Mucosa of descending colon (tissue), 3 donors: ENCODE measurements at regions not wholly inside any gene's neighbourhood (a gene's known extent, or its start where the extent isn't known, plus 50 kb on each side); places are given as distances from the start of the nearest gene placed in this dataset.
"Not testable (repeated sequence)": the region's sequence is repeated elsewhere in the genome, so short reads cannot be mapped to it uniquely, and the experiment has no call there.

Source experiments
- ATAC-seq: fragments of 200-7000 bp; cut with Tn5 transposase; one replicate; pipeline ENCODE4 v1.9.1; 2020; ENCODE audit warnings: mild to moderate bottlenecking, moderate library complexity
- DNase-seq, 3 donors: peaks; one replicate each; pipeline ENCODE4 v3.0.0-alpha.2; 2020
- H3K36me3 ChIP-seq: fragments of 200-600 bp; one replicate; pipeline ENCODE4 v1.8.0; 2021; ENCODE audit warnings: low read depth, mild to moderate bottlenecking
- H3K4me1 ChIP-seq: fragments of 200-600 bp; one replicate; pipeline ENCODE4 v1.8.0; 2021; ENCODE audit warnings: low read depth, mild to moderate bottlenecking
- H3K4me3 ChIP-seq: fragments of 200-600 bp; one replicate; pipeline ENCODE4 v1.8.0; 2021; ENCODE audit warnings: mild to moderate bottlenecking
- H3K9me3 ChIP-seq: fragments of 200-600 bp; one replicate; pipeline ENCODE4 v1.8.0; 2021; ENCODE audit warnings: mild to moderate bottlenecking
- intact Hi-C, 2 donors: fragments of 100-400 bp; cut with DNase I in 1 of 2; cut with micrococcal nuclease in 1 of 2; formaldehyde crosslinking; loops; one replicate each; pipeline versions ENCODE4 v1.11.0 to v1.11.1; 2022; cut with DNase I, micrococcal nuclease
- TF ChIP-seq, protein P1 (sequence below): fragments of 200-600 bp; IDR thresholded peaks from one replicate; pipeline ENCODE4 v1.8.0; 2022; ENCODE audit warnings: antibody characterized with exemption, mild to moderate bottlenecking
- donor health status: DM: no; HTN: no; CAD: no; lungs with moderate emphysema.
- donor health status: DM: no; HTN: no; CAD: no.
- donor health status: DM: no; HTN: yes; CAD: no.

DNA sequence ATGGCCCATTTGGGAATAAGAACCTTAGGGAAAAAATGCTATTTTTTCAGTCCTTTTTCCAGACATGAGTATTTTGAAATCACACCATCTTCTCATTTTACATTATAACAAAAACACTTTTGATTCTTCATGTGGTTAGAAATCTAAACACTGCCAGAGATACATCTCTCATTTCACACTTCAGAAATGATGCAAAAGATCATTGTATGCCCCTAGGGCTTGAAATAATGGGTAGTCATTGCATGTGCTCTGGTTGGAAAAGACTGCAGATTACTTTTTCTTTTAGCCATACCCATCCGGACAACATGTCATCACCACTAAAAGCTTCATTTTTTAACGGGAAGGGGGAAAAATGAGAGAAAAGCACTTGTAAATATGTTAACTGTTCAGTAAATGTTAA lies 1152.2 kb upstream of the ADGRL4 start:
- ATAC-seq (no peak), DNase-seq (no peak)
- intact Hi-C loops: no loop called here
- Histone ChIP-seq H3K4me1 (no peaks in the 10 kb centered on the region), H3K4me3 (no peak overlapping the region), H3K9me3 (no peaks in the 10 kb centered on the region), H3K36me3 (no peaks in the 10 kb centered on the region)
- TF ChIP-seq, protein P1, sequence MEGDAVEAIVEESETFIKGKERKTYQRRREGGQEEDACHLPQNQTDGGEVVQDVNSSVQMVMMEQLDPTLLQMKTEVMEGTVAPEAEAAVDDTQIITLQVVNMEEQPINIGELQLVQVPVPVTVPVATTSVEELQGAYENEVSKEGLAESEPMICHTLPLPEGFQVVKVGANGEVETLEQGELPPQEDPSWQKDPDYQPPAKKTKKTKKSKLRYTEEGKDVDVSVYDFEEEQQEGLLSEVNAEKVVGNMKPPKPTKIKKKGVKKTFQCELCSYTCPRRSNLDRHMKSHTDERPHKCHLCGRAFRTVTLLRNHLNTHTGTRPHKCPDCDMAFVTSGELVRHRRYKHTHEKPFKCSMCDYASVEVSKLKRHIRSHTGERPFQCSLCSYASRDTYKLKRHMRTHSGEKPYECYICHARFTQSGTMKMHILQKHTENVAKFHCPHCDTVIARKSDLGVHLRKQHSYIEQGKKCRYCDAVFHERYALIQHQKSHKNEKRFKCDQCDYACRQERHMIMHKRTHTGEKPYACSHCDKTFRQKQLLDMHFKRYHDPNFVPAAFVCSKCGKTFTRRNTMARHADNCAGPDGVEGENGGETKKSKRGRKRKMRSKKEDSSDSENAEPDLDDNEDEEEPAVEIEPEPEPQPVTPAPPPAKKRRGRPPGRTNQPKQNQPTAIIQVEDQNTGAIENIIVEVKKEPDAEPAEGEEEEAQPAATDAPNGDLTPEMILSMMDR: no peak

DNA sequence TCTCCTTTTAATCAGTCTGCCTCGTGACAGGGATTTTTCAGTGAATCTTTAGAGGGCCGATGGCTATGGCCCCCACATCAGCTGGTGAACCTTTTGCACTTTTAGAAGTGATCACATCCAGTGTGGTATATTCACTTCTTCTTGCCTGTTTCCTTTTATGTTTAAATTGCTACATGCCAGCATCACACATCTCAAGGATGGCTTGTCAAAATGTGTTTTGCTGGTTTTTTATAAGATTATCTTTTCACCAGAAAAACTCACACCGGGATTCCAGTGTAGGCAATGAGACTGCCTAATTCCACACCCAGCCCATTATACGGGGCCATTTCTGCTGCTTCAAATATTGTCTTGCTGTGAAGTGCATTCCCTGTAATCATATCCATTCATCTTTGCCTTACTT lies 1151.7 kb upstream of the ADGRL4 start:
- intact Hi-C loops: no loop called here
- ATAC-seq (no peak), DNase-seq (no peak)
- TF ChIP-seq, protein P1: no peak
- no peaks in the 10 kb centered on the region for H3K36me3 ChIP-seq
- no peaks in the 10 kb centered on the region for H3K4me1 ChIP-seq
- H3K9me3 ChIP-seq: no peaks in the 10 kb centered on the region
- no peak overlapping the region for H3K4me3 ChIP-seq

DNA sequence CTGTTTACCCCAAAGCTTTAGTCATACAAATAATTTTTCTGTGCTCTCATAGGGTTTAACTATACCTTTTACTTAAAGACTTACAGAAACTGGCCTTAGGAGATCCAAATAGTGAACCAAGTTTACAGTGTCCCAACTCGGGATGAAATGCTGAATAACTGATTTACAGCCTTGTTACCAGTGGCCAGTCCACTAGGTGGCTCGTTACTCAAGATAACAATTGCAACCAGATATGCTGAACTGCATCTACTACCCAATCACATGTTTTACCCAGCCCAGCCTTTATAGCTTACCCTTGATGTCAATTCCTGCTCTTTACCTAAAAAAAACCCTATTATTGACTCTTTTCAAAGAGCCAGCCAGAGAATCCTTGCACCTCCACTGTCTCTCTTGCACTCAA lies 1148.8 kb upstream of the ADGRL4 start:
- Histone ChIP-seq H3K4me3 (no peak overlapping the region), H3K4me1 (no peaks in the 10 kb centered on the region), H3K9me3 (peaks cover 2% of the 10 kb centered on the region), H3K36me3 (no peaks in the 10 kb centered on the region)
- intact Hi-C loops: no loop called here
- DNase-seq: no peak
- TF ChIP-seq, protein P1: no peak
- ATAC-seq: no peak

DNA sequence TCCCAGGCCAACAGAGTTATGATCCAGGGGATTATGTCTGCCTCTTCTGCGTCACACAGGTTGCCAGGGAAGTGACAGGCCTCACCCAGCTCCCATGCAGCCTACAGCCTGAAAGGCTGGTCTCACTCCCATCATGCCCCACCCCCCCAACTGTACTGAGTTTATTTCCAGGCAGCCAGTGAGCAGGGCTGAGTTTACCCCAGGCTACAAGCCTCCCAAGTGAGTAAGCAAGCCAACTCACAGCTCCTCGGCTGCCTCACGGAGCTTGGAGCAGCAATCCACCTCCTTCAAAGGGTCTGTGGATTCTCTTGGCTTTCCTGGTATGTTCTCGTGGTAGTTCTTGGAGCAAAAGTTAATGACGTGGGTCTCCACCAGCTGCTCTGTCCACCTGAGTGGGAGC lies 1147.6 kb upstream of the ADGRL4 start:
- DNase-seq (no peak), ATAC-seq (no peak)
- Histone ChIP-seq H3K4me1 (no peaks in the 10 kb centered on the region), H3K36me3 (no peaks in the 10 kb centered on the region), H3K9me3 (peaks cover 2% of the 10 kb centered on the region), H3K4me3 (no peak overlapping the region)
- TF ChIP-seq, protein P1: no peak
- intact Hi-C loops: no loop called here

DNA sequence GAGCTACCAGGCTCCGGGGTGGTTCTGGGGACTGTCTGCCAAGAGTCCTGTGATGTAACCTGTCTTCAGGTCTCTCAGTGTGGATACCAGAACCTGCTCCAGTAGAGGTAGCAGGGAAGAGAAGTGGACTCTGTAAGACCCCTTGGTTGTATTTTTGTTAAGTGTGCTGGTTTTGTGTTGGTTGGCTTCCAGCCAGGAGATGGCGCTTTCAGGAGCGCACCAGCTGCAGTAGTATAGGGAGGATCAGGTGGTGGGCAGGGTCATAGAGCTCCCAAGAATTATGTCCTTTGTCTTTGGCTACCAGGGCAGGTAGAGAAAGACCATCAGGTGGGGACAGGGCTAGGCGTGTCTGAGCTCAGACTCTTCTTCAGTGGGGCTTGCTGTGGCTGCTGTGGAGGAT lies 1147.2 kb upstream of the ADGRL4 start:
- no peak for ATAC-seq
- no peaks in the 10 kb centered on the region for H3K4me1 ChIP-seq
- TF ChIP-seq, protein P1: no peak
- DNase-seq: no peak
- no peaks in the 10 kb centered on the region for H3K36me3 ChIP-seq
- intact Hi-C loops: no loop called here
- no peak overlapping the region for H3K4me3 ChIP-seq
- peaks cover 2% of the 10 kb centered on the region for H3K9me3 ChIP-seq

DNA sequence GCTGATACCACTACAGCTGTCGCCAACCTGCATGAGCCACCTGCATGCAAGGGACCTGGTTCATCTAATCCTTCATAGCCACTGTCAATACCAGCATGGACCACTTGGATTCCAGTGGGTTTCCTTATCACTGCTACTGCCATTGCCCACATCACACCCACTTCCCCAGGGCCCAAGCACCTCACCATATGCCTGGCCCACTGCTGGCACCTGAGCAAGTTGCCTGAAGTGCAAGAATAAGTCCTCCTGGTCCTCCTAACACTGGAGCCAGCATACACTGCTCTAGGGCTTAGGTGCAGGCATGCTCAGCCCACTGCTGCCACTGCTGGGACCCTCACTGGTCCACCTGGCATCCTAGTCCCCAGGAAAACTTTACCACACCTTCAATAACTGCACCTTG lies 1136.8 kb upstream of the ADGRL4 start:
- H3K4me1 ChIP-seq: no peaks in the 10 kb centered on the region
- H3K4me3 ChIP-seq: no peak overlapping the region
- H3K36me3 ChIP-seq: no peaks in the 10 kb centered on the region
- ATAC-seq: no peak
- DNase-seq: no peak
- TF ChIP-seq, protein P1: no peak
- peaks cover 15% of the 10 kb centered on the region for H3K9me3 ChIP-seq
- intact Hi-C loops: no loop called here

DNA sequence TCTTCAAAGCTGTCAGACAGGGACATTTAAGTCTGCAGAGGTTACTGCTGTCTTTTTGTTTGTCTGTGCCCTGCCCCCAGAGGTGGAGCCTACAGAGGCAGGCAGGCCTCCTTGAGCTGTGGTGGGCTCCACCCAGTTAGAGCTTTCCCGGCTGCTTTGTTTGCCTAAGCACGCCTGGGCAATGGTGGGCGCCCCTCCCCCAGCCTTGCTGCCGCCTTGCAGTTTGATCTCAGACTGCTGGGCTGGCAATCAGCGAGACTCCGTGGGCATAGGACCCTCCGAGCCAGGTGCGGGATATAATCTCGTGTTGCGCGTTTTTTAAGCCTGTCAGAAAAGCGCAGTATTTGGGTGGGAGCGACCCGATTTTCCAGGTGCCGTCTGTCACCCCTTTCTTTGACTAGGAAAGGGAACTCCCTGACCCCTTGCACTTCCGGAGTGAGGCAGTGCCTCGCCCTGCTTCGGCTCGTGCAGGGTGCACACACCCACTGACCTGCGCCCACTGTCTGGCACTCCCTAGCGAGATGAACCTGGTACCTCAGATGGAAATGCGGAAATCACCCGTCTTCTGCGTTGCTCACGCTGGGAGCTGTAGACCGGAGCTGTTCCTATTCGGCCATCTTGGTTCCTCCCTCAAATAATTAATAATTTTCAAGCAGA lies 1131.5 kb upstream of the ADGRL4 start:
- H3K9me3 ChIP-seq, H3K36me3 ChIP-seq, DNase-seq, H3K4me1 ChIP-seq, ATAC-seq, intact Hi-C loops, H3K4me3 ChIP-seq: not testable (repeated sequence)
